GM12892 (cell line): ENCODE measurements at regions not wholly inside any gene's neighbourhood (a gene's known extent, or its start where the extent isn't known, plus 50 kb on each side); places are given as distances from the start of the nearest gene placed in this dataset.

ENCODE experiments used
- POLR2A ChIP-seq: IDR thresholded peaks from 2 replicates; pipeline ENCODE4 v1.6.1; 2011; ENCODE audit warnings: low read depth, low read length, control low read depth
- POLR2AphosphoS5 ChIP-seq: IDR thresholded peaks from 2 replicates; pipeline ENCODE4 v1.6.1; 2011; ENCODE audit warnings: low read depth, low read length, control low read depth
- TAF1 ChIP-seq: IDR thresholded peaks from 2 replicates; pipeline ENCODE4 v1.6.1; 2011; ENCODE audit warnings: low read depth, mild to moderate bottlenecking, control low read depth, low read length, borderline replicate concordance

GRCh38 chr15:98069256-98069655 is 108.8 kb downstream of the ARRDC4 start:
- no peak for TF ChIP-seq TAF1
- no peak for TF ChIP-seq POLR2AphosphoS5
- no peak for TF ChIP-seq POLR2A
